GM19351 (cell line): ENCODE measurements at regions not wholly inside any gene's neighbourhood (a gene's known extent, or its start where the extent isn't known, plus 50 kb on each side); places are given as distances from the start of the nearest gene placed in this dataset.
A peak's percentile ranks its signal among the peaks of the same experiment; 100 is the strongest.

Experiments
- ATAC-seq: cut with Tn5 transposase; IDR thresholded peaks from one replicate; pipeline ENCODE4 v1.9.1; 2021; ENCODE audit warnings: mild to moderate bottlenecking, moderate library complexity; ENCODE audit not compliant: unreplicated experiment

DNA sequence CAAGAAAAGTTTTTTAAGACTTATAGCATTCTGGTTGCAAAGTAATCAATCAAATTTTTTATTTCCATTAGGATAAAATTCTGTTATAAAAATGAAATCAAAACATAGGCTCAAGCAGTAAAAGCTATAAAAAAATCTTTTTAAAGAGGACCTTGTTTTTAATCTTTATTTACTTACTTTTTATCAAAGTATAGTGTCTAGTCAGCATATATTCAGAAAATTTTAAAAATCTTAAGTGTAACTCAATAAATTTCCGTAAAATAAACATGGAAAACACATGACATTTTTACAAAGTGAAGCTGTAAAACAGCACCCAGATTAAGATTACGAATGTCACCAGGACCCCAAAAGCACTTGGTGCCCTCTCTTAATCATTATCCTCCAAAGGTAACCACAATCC lies 302.4 kb downstream of the TMEM161B start:
- ATAC-seq = no peak

- no peak for ATAC-seq
Observed at GRCh38 chr5:87954121-87954520, 314.5 kb downstream of the TMEM161B start.

DNA sequence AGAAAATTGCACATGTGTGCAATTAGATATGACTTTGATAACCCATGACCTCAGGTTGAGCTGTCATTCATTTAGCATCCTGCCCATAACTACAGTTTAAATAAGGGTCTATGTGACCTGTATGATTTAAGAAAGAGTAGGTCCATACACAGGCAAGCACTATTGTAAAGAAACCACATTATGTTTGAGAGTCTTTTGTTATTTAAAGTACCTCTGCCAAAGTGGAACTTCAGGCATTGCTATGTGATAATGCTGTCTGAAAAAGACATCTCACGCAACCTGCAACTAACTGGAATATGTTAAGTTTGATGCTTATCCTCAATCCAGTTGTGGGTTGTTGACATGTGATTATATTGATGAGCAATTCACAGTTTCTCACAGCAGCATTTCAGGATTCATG lies 317.0 kb downstream of the TMEM161B start:
- no peak for ATAC-seq

- ATAC-seq = no peak
Observed at GRCh38 chr5:87949676-87950631, 318.7 kb downstream of the TMEM161B start.

GRCh38 chr5:87948486-87948885 lies 320.2 kb downstream of the TMEM161B start:
- no peak for ATAC-seq

DNA sequence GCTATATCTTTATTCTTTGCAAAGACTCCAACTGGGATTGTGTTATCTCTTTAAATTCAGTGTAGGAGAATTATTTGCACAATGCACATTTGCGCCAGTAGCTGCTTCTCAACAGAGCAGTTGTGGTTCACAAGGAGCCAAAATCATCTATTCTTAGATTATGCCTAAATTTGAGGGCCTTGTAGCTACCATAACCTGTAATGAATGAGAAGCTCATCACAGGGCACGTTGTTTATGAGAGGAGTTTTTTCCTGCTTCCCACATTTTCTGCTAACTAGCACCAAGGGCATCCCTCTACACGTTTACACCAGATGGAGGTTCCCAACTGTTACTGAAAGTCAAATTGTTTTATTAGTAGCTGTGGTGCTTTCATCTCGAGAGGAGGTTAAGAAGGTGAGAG lies 322.4 kb downstream of the TMEM161B start:
- ATAC-seq = no peak

DNA sequence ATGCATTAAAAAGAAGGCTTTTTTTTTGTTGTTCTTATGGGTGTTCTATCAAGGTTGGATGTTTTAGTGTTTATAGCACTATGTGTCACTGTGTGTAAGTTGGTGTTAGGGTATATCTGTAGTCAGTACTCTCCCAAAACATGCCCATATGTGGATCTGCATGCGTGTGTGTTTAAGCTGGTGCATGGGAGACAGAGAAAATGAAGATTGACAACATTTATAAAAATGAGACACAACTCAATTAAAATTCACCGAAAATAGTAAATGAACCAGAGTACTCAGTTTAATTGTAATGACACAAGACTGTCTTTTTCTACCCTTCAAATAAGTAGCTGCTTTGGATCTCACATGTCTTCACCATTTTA lies 323.4 kb downstream of the TMEM161B start:
- ATAC-seq = no peak

DNA sequence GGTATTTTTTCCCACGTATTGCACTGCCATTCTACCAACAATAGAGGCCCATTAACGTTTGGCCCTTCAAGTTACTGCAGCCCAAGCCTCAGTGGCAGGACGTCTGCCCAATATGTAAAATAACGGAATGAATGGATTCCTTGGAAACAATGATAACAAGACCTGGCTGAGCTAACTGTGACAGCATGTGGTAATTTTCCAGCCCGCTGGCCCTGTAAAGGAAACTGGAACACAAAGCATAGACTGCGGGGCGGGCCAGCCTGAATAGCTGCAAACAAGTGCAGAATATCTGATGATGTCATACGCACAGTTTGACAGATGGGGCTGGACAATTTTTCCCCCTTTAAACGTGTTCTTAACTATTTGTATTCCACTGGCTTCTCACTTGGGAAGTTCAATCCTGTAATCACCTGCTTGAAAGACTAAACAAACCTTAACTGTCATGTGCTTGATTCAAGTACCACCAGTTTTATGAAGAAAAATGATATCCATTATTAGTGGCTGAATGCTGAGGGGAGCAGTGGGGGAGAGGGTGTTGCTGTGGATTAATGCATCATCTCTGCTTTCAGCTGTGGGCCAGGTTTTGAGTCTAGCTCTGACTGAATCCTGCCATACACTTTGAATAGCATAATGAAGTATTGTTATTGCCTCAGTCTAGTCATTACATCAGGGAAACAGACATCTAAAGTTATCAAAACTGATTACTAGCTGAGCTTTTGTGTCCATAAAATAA lies 323.9 kb downstream of the TMEM161B start:
- no peak for ATAC-seq

DNA sequence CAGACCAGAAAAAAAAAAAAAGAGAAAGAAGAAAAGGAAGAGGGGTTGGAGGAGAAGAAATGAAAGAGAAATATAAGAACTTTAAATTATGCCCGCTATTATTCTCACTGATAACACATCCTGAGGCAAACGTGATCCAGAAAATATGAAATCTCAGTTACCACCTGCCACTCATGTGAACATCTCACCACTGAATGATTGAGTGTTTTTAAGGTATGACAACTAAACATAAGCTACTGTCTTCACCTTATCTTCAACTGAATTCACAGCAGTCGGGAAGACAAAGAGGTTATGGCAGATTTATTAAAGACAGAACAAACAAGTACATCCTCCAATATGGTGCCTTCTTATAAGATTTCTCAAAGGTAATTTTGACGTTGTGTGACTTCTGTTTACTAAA lies 327.9 kb downstream of the TMEM161B start:
- ATAC-seq = no peak

GRCh38 chr5:87936667-87937066 lies 332.0 kb downstream of the TMEM161B start:
- no peak for ATAC-seq

- no peak for ATAC-seq
Observed at GRCh38 chr5:87924436-87924835, 344.2 kb downstream of the TMEM161B start.

DNA sequence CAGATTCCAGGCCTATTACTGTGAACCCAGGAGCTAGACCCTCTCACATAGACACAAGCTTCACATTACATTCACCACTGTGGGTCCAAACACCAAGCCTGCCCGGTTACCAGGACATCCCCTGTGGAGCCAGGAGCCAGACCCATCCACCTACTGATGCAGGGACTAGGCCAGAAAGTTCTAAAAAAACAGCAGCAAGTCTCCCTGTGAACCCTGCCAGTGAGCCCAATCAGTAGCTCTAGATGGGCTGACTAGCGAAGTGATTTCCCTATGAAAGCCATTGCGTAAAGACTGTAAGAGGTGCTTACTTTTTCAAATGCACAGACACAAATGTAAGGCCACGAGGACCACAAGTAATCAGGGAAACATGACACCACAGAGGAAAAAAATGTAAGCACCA lies 352.3 kb downstream of the TMEM161B start:
- ATAC-seq = no peak

DNA sequence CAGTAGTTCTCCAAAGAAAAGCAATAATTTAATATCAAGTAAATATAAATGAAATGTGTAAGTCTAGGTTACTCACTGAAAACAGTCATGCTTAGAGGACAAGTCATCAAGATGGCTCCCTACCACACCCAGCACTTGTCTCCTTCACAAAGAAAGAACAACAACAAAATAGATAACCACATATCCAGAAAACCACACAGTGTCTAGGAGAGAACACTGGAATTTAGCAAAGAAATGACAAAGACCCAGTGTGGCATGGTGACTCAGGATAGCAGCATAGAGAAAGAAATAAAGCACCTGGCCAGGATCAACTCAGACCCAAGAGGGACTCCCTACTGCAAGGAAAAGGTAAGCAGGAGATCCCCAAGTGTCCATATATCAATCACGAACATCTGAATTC lies 356.2 kb downstream of the TMEM161B start:
- no peak for ATAC-seq

- ATAC-seq = no peak
Observed at GRCh38 chr5:87909382-87909781, 359.3 kb downstream of the TMEM161B start.

- no peak for ATAC-seq
Observed at GRCh38 chr5:87906962-87907361, 361.7 kb downstream of the TMEM161B start.

GRCh38 chr5:87900419-87900818 lies 368.2 kb downstream of the TMEM161B start:
- no peak for ATAC-seq

DNA sequence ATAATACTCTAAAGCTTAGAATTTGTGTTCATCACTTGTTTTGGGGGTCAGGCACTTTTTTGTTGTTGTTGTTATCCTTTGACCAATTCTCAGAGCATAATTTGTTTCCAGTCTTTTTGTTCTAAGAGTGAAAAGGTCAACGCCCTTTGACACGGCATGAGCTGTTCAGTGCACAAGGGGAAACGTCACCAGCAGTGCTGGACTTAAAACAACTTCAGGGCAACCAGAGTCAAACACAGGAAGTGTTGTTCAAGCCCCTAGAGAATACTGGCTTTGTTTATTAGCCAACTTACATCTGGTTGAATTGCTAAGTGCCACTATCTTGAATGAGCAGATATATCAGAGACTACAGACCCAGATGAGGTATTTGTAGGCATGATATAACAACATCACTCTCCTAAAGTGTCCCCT lies 368.9 kb downstream of the TMEM161B start:
- ATAC-seq = peak; percentile 79

DNA sequence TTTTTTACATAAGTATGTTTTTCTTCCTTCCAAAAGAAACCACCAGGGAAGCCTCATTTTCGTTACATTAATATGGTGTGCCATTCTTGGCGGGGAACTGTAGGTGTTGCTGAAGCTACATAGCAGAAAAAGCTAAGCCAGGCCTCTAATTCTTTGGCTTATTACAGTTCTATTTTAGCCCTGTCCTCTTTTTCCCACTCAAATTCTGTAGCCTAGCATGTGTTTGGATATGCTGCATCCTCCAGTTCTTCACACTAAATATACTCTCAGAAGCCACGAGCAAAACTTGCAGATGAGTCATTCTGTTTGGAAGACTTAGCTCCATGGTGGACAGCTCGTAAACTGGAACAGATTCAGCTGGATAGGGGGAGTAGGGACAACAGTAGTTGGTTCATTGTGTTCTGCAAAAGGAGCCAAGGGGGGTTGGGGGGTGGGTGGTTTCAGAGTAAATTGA lies 369.4 kb downstream of the TMEM161B start:
- ATAC-seq = no peak

DNA sequence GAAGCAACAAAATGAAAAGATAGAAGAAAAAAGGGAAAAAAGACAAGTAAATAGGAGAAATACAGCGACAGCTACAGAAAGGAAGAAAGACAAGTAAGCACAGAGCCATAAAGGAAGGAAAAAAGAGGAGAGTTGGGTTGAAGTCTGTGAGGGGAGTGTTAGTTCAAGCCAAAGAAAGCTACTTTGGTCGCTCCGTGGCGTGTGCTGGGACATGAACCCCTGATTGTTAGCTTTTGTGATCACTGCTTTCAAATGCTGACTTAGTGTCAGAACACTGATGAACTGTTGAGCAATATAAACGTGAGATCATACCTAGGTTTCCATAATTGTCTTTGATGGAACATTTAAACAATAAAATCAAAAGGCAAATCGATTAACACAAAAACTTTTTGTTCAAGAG lies 370.1 kb downstream of the TMEM161B start:
- ATAC-seq = no peak

DNA sequence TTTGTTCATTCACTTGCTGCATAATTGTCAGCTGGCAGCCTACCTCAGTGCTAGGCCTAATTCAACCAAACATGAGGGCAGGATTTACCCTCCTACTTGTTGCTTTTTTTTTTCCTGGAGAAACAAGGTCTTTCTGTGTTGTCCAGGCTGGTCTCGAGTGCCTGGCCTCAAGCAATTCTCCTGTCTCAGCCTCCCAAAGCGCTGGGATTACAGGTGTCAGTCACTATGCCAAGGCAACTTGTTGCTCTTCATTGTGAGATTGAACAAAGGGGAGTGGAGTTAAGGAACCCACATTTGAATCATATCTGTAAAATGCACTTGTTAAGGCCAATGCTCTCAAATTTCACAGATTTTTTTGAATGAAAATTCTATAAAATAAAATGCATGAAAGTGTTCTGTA lies 380.5 kb downstream of the TMEM161B start:
- ATAC-seq = no peak

- ATAC-seq = no peak
Observed at GRCh38 chr5:87887247-87887646, 381.4 kb downstream of the TMEM161B start.

DNA sequence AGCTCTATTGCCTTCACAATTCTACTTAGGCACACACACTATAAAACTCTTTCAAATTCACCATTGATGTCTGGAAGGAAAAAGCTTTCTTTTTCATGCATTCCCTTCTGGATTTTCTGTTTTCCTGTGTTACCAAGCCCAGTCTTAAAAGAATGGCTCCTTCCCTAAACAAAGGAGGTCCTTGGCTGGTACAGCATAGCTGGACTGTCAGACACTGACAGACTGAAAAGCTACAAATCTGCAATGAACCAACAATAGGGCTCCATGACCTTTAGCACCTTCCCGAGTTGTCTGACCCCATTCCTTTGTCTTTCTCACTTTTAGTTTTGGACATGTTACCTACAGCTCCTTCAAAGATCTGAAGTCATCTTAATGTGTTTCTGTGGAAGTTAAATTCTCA lies 382.5 kb downstream of the TMEM161B start:
- ATAC-seq = no peak
